Gastroesophageal sphincter (tissue), 3 donors: ENCODE measurements at regions not wholly inside any gene's neighbourhood (a gene's known extent, or its start where the extent isn't known, plus 50 kb on each side); places are given as distances from the start of the nearest gene placed in this dataset.

Experiments
- CTCF ChIP-seq, 4 experiments: fragments of 200-600 bp in 2 of 4; fragments of 450-650 bp in 2 of 4; sonication (generic) in 1 of 4; IDR thresholded peaks; one replicate each; pipeline ENCODE4 v1.5.1; 2017 to 2019; ENCODE audit warnings: antibody characterized with exemption in 4 of 4, mild to moderate bottlenecking in 2 of 4, moderate library complexity in 2 of 4
- POLR2A ChIP-seq, 2 donors: fragments of 450-650 bp; IDR thresholded peaks; one replicate each; pipeline ENCODE4 v1.6.1; 2017; ENCODE audit warnings: antibody characterized with exemption in 2 of 2, mild to moderate bottlenecking in 2 of 2, moderate library complexity in 1 of 2
- POLR2AphosphoS5 ChIP-seq: sonication (generic); formaldehyde crosslinking; IDR thresholded peaks from one replicate; pipeline ENCODE4 v1.6.1; 2017; ENCODE audit warnings: antibody characterized with exemption

GRCh38 chr1:55839626-55840025, 624.5 kb upstream of the USP24 start:
- TF ChIP-seq CTCF (IDR thresholded peaks at IDR 0.05), result no peak
- no peak for TF ChIP-seq POLR2AphosphoS5
- no peak for TF ChIP-seq POLR2A (IDR thresholded peaks at IDR 0.05)
